B cell (primary cell): ENCODE measurements at regions not wholly inside any gene's neighbourhood (a gene's known extent, or its start where the extent isn't known, plus 50 kb on each side); places are given as distances from the start of the nearest gene placed in this dataset.

ENCODE experiments used
- ATAC-seq: fragments of 200-7000 bp; cut with Tn5 transposase; one replicate; pipeline ENCODE4 v1.10.0; 2021; ENCODE audit warnings: low read depth, mild to moderate bottlenecking, moderate number of reproducible peaks, moderate library complexity
- CTCF ChIA-PET: fragments of 350-600 bp; sonication (Branson Sonifier 250); formaldehyde crosslinking; loops from one replicate; lab custom pipeline; 2021; ENCODE audit warnings: antibody characterized with exemption, inconsistent platforms; lab: Charles Lee
- POLR2A ChIA-PET: fragments of 350-600 bp; sonication (Branson Sonifier 250); formaldehyde crosslinking; loops from one replicate; lab custom pipeline; 2021; ENCODE audit warnings: antibody characterized with exemption; lab: Charles Lee
- DNase-seq: peaks from one replicate; pipeline ENCODE4 v3.0.0; 2013
- H2AFZ ChIP-seq: 2 replicates; pipeline ENCODE4 v1.6.1; 2012; ENCODE audit warnings: mild to moderate bottlenecking, low read depth, low read length; ENCODE audit not compliant: insufficient read depth, poor library complexity, severe bottlenecking
- H3K27ac ChIP-seq, 2 donors: 1 replicate in 1 of 2; 2 replicates in 1 of 2; pipeline ENCODE4 v1.5.1; 2012 to 2013; ENCODE audit warnings: low read length in 2 of 2, mild to moderate bottlenecking in 2 of 2, moderate library complexity in 1 of 2
- H3K27me3 ChIP-seq, 4 experiments: fragments of 200-600 bp in 1 of 4; sonication (generic) in 1 of 4; replicated peaks in 1 of 4; 1 replicate in 2 of 4; 2 replicates in 2 of 4; pipeline versions ENCODE4 v1.6.1 to v1.7.0; 2013 to 2016; ENCODE audit warnings: low read length in 3 of 4, mild to moderate bottlenecking in 2 of 4, mixed read lengths in 1 of 4, moderate library complexity in 1 of 4; ENCODE audit not compliant: insufficient read depth in 4 of 4, control insufficient read depth in 3 of 4; ENCODE audit errors: control extremely low read depth in 1 of 4
- H3K36me3 ChIP-seq, 2 experiments: replicated peaks in 1 of 2; 1 replicate in 1 of 2; 2 replicates in 1 of 2; pipeline versions ENCODE4 v1.6.1 to v1.7.1; 2013; ENCODE audit warnings: low read length in 1 of 2; ENCODE audit not compliant: insufficient read depth in 2 of 2, control insufficient read depth in 1 of 2; ENCODE audit errors: control extremely low read depth in 1 of 2, extremely low read depth in 1 of 2
- H3K4me1 ChIP-seq, 2 donors: fragments of 200-600 bp in 1 of 2; sonication (generic) in 1 of 2; 1 replicate in 1 of 2; 2 replicates in 1 of 2; pipeline versions ENCODE4 v1.5.1 to v1.6.1; 2013 to 2017; ENCODE audit warnings: low read length in 2 of 2; ENCODE audit not compliant: control insufficient read depth in 2 of 2, insufficient read depth in 2 of 2
- H3K4me2 ChIP-seq: replicated peaks from 2 replicates; pipeline ENCODE3; 2012; ENCODE audit warnings: mild to moderate bottlenecking, low read depth, low read length; ENCODE audit not compliant: poor library complexity, severe bottlenecking
- H3K4me3 ChIP-seq, 5 experiments: fragments of 200-600 bp in 1 of 5; sonication (generic) in 1 of 5; 1 replicate in 3 of 5; 2 replicates in 2 of 5; pipeline versions ENCODE4 v1.5.1 to v1.7.0; 2011 to 2016; ENCODE audit warnings: low read length in 4 of 5, mild to moderate bottlenecking in 4 of 5, low read depth in 2 of 5, control low read depth in 1 of 5, moderate library complexity in 1 of 5; ENCODE audit not compliant: insufficient read depth in 1 of 5; ENCODE audit errors: control extremely low read depth in 1 of 5, extremely low read depth in 1 of 5
- H3K79me2 ChIP-seq: fragments of 200-600 bp; sonication (generic); one replicate; pipeline ENCODE4 v1.6.0; 2016; ENCODE audit warnings: low read length; ENCODE audit not compliant: control insufficient read depth, insufficient read depth
- H3K9ac ChIP-seq: fragments of 200-600 bp; sonication (generic); 2 replicates; pipeline ENCODE4 v1.6.1; 2017; ENCODE audit warnings: mild to moderate bottlenecking, low read length, moderate library complexity
- H3K9me3 ChIP-seq, 3 donors: one replicate each; pipeline versions ENCODE4 v1.6.1 to v1.7.1; 2013; ENCODE audit warnings: low read length in 2 of 3; ENCODE audit not compliant: control insufficient read depth in 2 of 3, insufficient read depth in 1 of 3; ENCODE audit errors: control extremely low read depth in 1 of 3
- H4K20me1 ChIP-seq: 2 replicates; pipeline ENCODE4 v1.6.0; 2012; ENCODE audit warnings: mild to moderate bottlenecking, low read length; ENCODE audit not compliant: insufficient read depth, control insufficient read depth, poor library complexity, severe bottlenecking
- H3K27ac Mint-ChIP-seq: one replicate; pipeline ENCODE4 v1.8.0; 2021; ENCODE audit warnings: mixed read lengths
- H3K27me3 Mint-ChIP-seq: one replicate; pipeline ENCODE4 v1.8.0; 2021; ENCODE audit warnings: mixed read lengths
- H3K4me1 Mint-ChIP-seq: one replicate; pipeline ENCODE4 v1.8.0; 2021; ENCODE audit warnings: mixed read lengths
- H3K4me3 Mint-ChIP-seq: one replicate; pipeline ENCODE4 v1.8.0; 2021; ENCODE audit warnings: mixed read lengths
- H3K9me3 Mint-ChIP-seq: one replicate; pipeline ENCODE4 v1.8.0; 2022; ENCODE audit warnings: mixed read lengths; ENCODE audit not compliant: insufficient read depth
- CTCF ChIP-seq: fragments of 200-600 bp; IDR thresholded peaks from one replicate; pipeline ENCODE4 v1.8.0; 2022; ENCODE audit warnings: antibody characterized with exemption, mild to moderate bottlenecking
- EZH2 ChIP-seq: IDR thresholded peaks from 2 replicates; pipeline ENCODE4 v1.6.1; 2012; ENCODE audit warnings: borderline replicate concordance, low read depth, mild to moderate bottlenecking, moderate library complexity, low read length; ENCODE audit not compliant: insufficient read depth, poor library complexity, severe bottlenecking
- WGBS: methylation state at CpG from one replicate; pipeline ENCODE4 v1.1.5; 2013; ENCODE audit warnings: missing lambda C conversion rate; ENCODE audit not compliant: insufficient coverage; 5-methylcytosine and 5-hydroxymethylcytosine counted together
- intact Hi-C: fragments of 100-400 bp; cut with micrococcal nuclease; formaldehyde crosslinking; loops from one replicate; pipeline ENCODE4 v1.10.0; 2022

DNA sequence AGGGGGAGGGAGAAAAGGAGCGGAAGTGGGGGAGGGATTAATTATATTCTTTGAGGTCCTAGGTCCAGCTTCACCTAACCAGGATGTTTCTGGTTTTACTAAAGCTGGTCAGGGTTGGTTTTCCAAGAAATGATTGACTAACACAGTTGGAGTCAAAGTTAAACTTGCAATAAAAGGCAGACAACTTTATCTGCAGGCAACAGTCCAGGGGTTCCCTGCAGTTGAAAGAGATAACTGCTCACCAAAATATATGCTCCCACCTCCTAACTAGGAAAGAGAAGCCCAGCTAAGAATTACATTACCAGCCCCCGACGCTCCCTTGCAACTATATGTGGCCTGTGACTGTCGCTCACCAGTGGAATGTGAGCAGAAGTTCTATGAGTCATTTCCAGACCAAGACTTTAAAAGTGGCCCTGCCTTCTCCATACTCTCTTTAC is 140.0 kb upstream of the PKDCC start:
- no peak overlapping the region for H3K4me3 Mint-ChIP-seq
- Histone ChIP-seq H3K4me1 (no peaks in the 10 kb centered on the region), H4K20me1 (no peaks in the 10 kb centered on the region), H3K79me2 (no peaks in the 10 kb centered on the region), H3K9ac (no peak overlapping the region), H3K4me3 (no peak overlapping the region), H3K9me3 (no peaks in the 10 kb centered on the region), H3K27ac (no peak overlapping the region), H3K27me3 (peaks cover 0 to 12% (median 0%) of the 10 kb centered on the region in 4 experiments), H2AFZ (no peak overlapping the region), H3K36me3 (no peaks in the 10 kb centered on the region), H3K4me2 (no peak overlapping the region)
- no peaks in the 10 kb centered on the region for H3K9me3 Mint-ChIP-seq
- 80% methylated on average over 4 of the region's 4 CpGs for WGBS
- ATAC-seq (no peak), DNase-seq (no peak)
- TF ChIP-seq EZH2 (no peak), CTCF (no peak)
- ChIA-PET CTCF (no interaction called here), POLR2A (no interaction called here)
- H3K27ac Mint-ChIP-seq: no peak overlapping the region
- intact Hi-C loops: no loop called here
- H3K27me3 Mint-ChIP-seq: peaks cover 54% of the 10 kb centered on the region
- no peaks in the 10 kb centered on the region for H3K4me1 Mint-ChIP-seq

DNA sequence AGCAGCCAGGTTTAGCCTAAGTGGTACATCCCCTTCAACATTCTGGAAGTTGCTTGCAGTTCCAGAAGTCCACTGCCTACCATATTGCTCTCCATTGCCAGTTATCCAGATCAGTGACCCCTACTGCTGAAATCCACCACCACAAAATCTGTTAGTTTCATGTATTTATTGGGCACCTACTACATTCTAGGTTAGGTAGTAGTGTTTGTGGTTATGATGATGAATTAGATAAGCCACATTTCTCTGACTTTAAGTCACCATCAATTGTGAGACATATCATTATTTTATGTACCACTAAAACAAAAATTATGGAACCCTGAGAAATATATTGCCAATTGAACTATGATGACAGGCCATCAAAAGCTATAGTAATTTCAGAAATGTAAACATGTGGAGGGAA is 139.5 kb upstream of the PKDCC start:
- no peaks in the 10 kb centered on the region for H3K9me3 ChIP-seq
- H4K20me1 ChIP-seq: no peaks in the 10 kb centered on the region
- peaks cover 51% of the 10 kb centered on the region for H3K27me3 Mint-ChIP-seq
- H3K36me3 ChIP-seq: no peaks in the 10 kb centered on the region
- H3K27ac Mint-ChIP-seq: no peak overlapping the region
- no peak overlapping the region for H3K4me2 ChIP-seq
- H3K79me2 ChIP-seq: no peaks in the 10 kb centered on the region
- H3K4me1 Mint-ChIP-seq: no peaks in the 10 kb centered on the region
- no peak for TF ChIP-seq EZH2
- peaks cover 0 to 12% (median 0%) of the 10 kb centered on the region in 4 experiments for H3K27me3 ChIP-seq
- H3K4me3 ChIP-seq: no peak overlapping the region
- ChIA-PET CTCF (no interaction called here), POLR2A (no interaction called here)
- DNase-seq (no peak), ATAC-seq (no peak)
- no peak overlapping the region for H2AFZ ChIP-seq
- no peak overlapping the region for H3K9ac ChIP-seq
- H3K9me3 Mint-ChIP-seq: no peaks in the 10 kb centered on the region
- no peak overlapping the region for H3K27ac ChIP-seq
- H3K4me1 ChIP-seq: no peaks in the 10 kb centered on the region
- H3K4me3 Mint-ChIP-seq: no peak overlapping the region
- intact Hi-C loops: no loop called here
